Neuronal stem cell (in vitro differentiated cells): ENCODE measurements at regions not wholly inside any gene's neighbourhood (a gene's known extent, or its start where the extent isn't known, plus 50 kb on each side); places are given as distances from the start of the nearest gene placed in this dataset.
A peak's percentile ranks its signal among the peaks of the same experiment; 100 is the strongest.

Experiments used
- DNase-seq: peaks from one replicate; pipeline ENCODE4 v3.0.0-alpha.2; 2013; ENCODE audit warnings: low spot score
- H2AFZ ChIP-seq: one replicate; pipeline ENCODE4 v1.6.1; 2013; ENCODE audit warnings: mild to moderate bottlenecking, low read length, inconsistent platforms
- H2AK5ac ChIP-seq: 2 replicates; pipeline ENCODE4 v1.6.1; 2013; ENCODE audit warnings: low read depth, mild to moderate bottlenecking, inconsistent platforms, low read length, moderate library complexity, mixed read lengths
- H2BK120ac ChIP-seq: 2 replicates; pipeline ENCODE4 v1.6.1; 2013; ENCODE audit warnings: low read depth, mild to moderate bottlenecking, inconsistent platforms, low read length, moderate library complexity, mixed read lengths
- H2BK12ac ChIP-seq: one replicate; pipeline ENCODE4 v1.6.1; 2013; ENCODE audit warnings: low read length, inconsistent platforms
- H2BK15ac ChIP-seq: 2 replicates; pipeline ENCODE4 v1.6.1; 2013; ENCODE audit warnings: mild to moderate bottlenecking, low read length, inconsistent platforms, mixed read lengths
- H2BK5ac ChIP-seq: one replicate; pipeline ENCODE4 v1.6.1; 2013; ENCODE audit warnings: inconsistent platforms, mild to moderate bottlenecking, low read length, moderate library complexity
- H3K14ac ChIP-seq: one replicate; pipeline ENCODE4 v1.6.1; 2013; ENCODE audit warnings: low read length, inconsistent platforms
- H3K18ac ChIP-seq: 2 replicates; pipeline ENCODE4 v1.6.1; 2013; ENCODE audit warnings: low read length, inconsistent platforms
- H3K23ac ChIP-seq: 2 replicates; pipeline ENCODE4 v1.6.1; 2013; ENCODE audit warnings: low read depth, mild to moderate bottlenecking, mixed read lengths, low read length, inconsistent platforms; ENCODE audit not compliant: poor library complexity
- H3K27ac ChIP-seq: replicated peaks from 3 replicates; pipeline ENCODE4 v1.5.1; 2013; ENCODE audit warnings: low read length, inconsistent platforms
- H3K27me3 ChIP-seq, 3 experiments: 2 replicates each; pipeline ENCODE4 v1.6.1; 2013; ENCODE audit warnings: low read length in 3 of 3, mild to moderate bottlenecking in 2 of 3, inconsistent platforms in 1 of 3, low read depth in 1 of 3, mixed read lengths in 1 of 3, moderate library complexity in 1 of 3; ENCODE audit not compliant: control insufficient read depth in 3 of 3, insufficient read depth in 3 of 3
- H3K36me3 ChIP-seq, 2 donors: replicated peaks in 1 of 2; 2 replicates each; pipeline ENCODE4 v1.6.1; 2013; ENCODE audit warnings: low read length in 2 of 2; ENCODE audit not compliant: control insufficient read depth in 2 of 2, insufficient read depth in 2 of 2
- H3K4ac ChIP-seq: 2 replicates; pipeline ENCODE4 v1.6.1; 2013; ENCODE audit warnings: inconsistent platforms, mild to moderate bottlenecking, low read length, moderate library complexity
- H3K4me1 ChIP-seq, 2 donors: 1 replicate in 1 of 2; 2 replicates in 1 of 2; pipeline ENCODE4 v1.6.1; 2013; ENCODE audit warnings: low read length in 2 of 2, low read depth in 1 of 2; ENCODE audit not compliant: control insufficient read depth in 2 of 2, insufficient read depth in 1 of 2
- H3K4me2 ChIP-seq: one replicate; pipeline ENCODE4 v1.6.1; 2013; ENCODE audit warnings: mild to moderate bottlenecking, low read length, inconsistent platforms; ENCODE audit not compliant: insufficient read depth, poor library complexity, severe bottlenecking
- H3K4me3 ChIP-seq, 2 donors: 2 replicates each; pipeline ENCODE4 v1.5.1; 2013; ENCODE audit warnings: low read length in 2 of 2, mild to moderate bottlenecking in 2 of 2, inconsistent platforms in 1 of 2, moderate library complexity in 1 of 2
- H3K79me1 ChIP-seq: one replicate; pipeline ENCODE4 v1.6.1; 2013; ENCODE audit warnings: low read depth, mild to moderate bottlenecking, inconsistent platforms, low read length, moderate library complexity
- H3K9ac ChIP-seq: one replicate; pipeline ENCODE4 v1.6.1; 2013; ENCODE audit warnings: mild to moderate bottlenecking, low read depth, low read length, inconsistent platforms; ENCODE audit not compliant: poor library complexity
- H3K9me3 ChIP-seq, 2 donors: replicated peaks in 1 of 2; 2 replicates each; pipeline versions ENCODE3 to v1.6.1; 2013; ENCODE audit warnings: low read length in 2 of 2, mild to moderate bottlenecking in 2 of 2, inconsistent platforms in 1 of 2, low read depth in 1 of 2, mixed read lengths in 1 of 2, moderate library complexity in 1 of 2; ENCODE audit not compliant: control insufficient read depth in 2 of 2, insufficient read depth in 1 of 2
- H4K8ac ChIP-seq: one replicate; pipeline ENCODE4 v1.6.1; 2013; ENCODE audit warnings: low read depth, mild to moderate bottlenecking, inconsistent platforms, low read length, moderate library complexity
- H4K91ac ChIP-seq: one replicate; pipeline ENCODE4 v1.6.1; 2013; ENCODE audit warnings: low read length, low read depth, mild to moderate bottlenecking, inconsistent platforms; ENCODE audit not compliant: poor library complexity
- WGBS, 2 donors: extraction: QIAGEN DNeasy Blood & Tissue Kit; methylation state at CpG; one replicate each; pipeline ENCODE4 v1.1.7; 2013; ENCODE audit warnings: missing lambda C conversion rate in 2 of 2, mixed read lengths in 1 of 2; ENCODE audit not compliant: insufficient read length in 2 of 2, insufficient replicate concordance in 1 of 2; ENCODE audit errors: extremely low coverage in 2 of 2; 5-methylcytosine and 5-hydroxymethylcytosine counted together

DNA sequence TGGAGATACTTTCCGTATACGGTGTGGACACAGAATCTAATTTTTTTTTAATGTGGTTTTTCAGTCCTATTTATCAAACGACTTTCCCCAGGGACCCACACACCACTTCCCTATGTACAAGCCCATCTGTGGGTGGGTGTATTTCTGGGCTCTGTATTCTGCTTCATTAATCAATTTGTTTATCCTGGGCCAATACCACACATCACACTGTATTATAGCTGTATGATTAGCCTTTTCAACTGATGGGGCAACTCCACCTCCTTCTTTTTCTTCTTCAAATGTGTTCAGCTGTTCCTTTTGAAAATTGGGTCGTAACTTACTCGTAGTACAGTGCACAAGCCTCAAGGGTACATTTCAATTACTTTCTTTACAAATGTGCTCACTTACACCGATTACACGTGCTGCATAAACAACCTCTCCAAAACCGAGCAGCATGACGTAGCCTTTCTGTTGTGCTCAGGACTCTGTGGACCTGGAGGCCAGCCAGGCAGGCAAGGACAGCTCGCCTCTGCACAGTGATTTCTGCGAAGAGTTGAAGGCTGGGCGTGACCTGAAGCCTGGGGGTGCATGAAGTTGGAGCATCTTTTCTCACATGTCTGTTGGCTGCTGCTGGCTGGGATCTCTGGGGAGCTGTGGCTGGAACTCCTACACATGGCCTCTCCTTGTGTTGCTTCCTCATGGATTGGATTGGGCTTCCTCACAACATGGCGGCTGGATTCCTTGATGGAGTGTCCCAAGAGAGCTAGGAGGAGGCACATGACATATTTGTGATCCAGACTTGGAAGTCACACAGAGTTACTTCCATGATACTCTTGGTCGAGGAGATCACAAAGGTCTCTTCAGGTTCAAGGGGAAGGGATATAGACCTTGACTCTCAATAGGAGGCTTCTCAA lies 126.5 kb downstream of the CRYAA start:
- Histone ChIP-seq H2BK15ac (no peak overlapping the region), H3K79me1 (peaks cover 2% of the 10 kb centered on the region), H3K4me1 (no peaks in the 10 kb centered on the region), H3K9me3 (peaks cover 3 to 5% of the 10 kb centered on the region in 2 donors), H2AFZ (no peak overlapping the region), H3K4ac (no peak overlapping the region), H4K91ac (no peak overlapping the region), H3K9ac (no peak overlapping the region), H3K4me3 (no peak overlapping the region), H3K14ac (no peak overlapping the region), H3K27ac (no peak overlapping the region), H2BK12ac (no peak overlapping the region), H4K8ac (no peak overlapping the region), H2BK120ac (no peak overlapping the region), H3K27me3 (peaks cover 0 to 5% (median 0%) of the 10 kb centered on the region in 3 experiments), H3K36me3 (no peaks in the 10 kb centered on the region), H2AK5ac (no peak overlapping the region), H2BK5ac (no peak overlapping the region), H3K23ac (no peak overlapping the region), H3K4me2 (no peak overlapping the region), H3K18ac (no peak overlapping the region)
- no CpG with 5 or more reads among the region's 14 CpGs for WGBS, 2 donors
- DNase-seq: no peak

GRCh38 chr21:43294194-43294902 lies 125.5 kb downstream of the CRYAA start:
- Histone ChIP-seq H3K79me1 (peaks cover 2% of the 10 kb centered on the region), H3K18ac (no peak overlapping the region), H3K9me3 (peaks cover 3 to 5% of the 10 kb centered on the region in 2 donors), H4K8ac (no peak overlapping the region), H3K4ac (no peak overlapping the region), H4K91ac (no peak overlapping the region), H3K27me3 (peaks cover 0 to 5% (median 0%) of the 10 kb centered on the region in 3 experiments), H3K14ac (no peak overlapping the region), H3K4me2 (no peak overlapping the region), H3K36me3 (no peaks in the 10 kb centered on the region), H3K4me1 (peaks cover 0 to 2% of the 10 kb centered on the region in 2 donors), H2AK5ac (no peak overlapping the region), H3K4me3 (no peak overlapping the region), H3K23ac (no peak overlapping the region), H3K27ac (no peak overlapping the region), H2BK120ac (no peak overlapping the region), H2BK12ac (no peak overlapping the region), H2BK15ac (no peak overlapping the region), H2BK5ac (no peak overlapping the region), H3K9ac (no peak overlapping the region), H2AFZ (no peak overlapping the region)
- no peak for DNase-seq
- no CpG with 5 or more reads among the region's 14 CpGs for WGBS, 2 donors

GRCh38 chr21:43292866-43293142 lies 124.0 kb downstream of the CRYAA start:
- Histone ChIP-seq H2BK12ac (no peak overlapping the region), H2BK15ac (no peak overlapping the region), H3K27me3 (peaks cover 0 to 5% (median 0%) of the 10 kb centered on the region in 3 experiments), H3K27ac (no peak overlapping the region), H3K36me3 (no peaks in the 10 kb centered on the region), H2AK5ac (no peak overlapping the region), H2BK5ac (no peak overlapping the region), H2BK120ac (no peak overlapping the region), H4K91ac (no peak overlapping the region), H3K4ac (no peak overlapping the region), H3K18ac (no peak overlapping the region), H3K9me3 (peaks cover 0 to 5% of the 10 kb centered on the region in 2 donors), H3K14ac (no peak overlapping the region), H2AFZ (no peak overlapping the region), H3K9ac (no peak overlapping the region), H4K8ac (no peak overlapping the region), H3K4me2 (no peak overlapping the region), H3K79me1 (no peaks in the 10 kb centered on the region), H3K23ac (peak overlapping the region; percentile 53), H3K4me1 (peaks cover 0 to 2% of the 10 kb centered on the region in 2 donors), H3K4me3 (no peak overlapping the region)
- WGBS, 2 donors: no CpG with 5 or more reads among the region's 2 CpGs
- DNase-seq: no peak
